DMS 273 (cell line): ENCODE measurements at regions not wholly inside any gene's neighbourhood (a gene's known extent, or its start where the extent isn't known, plus 50 kb on each side); places are given as distances from the start of the nearest gene placed in this dataset.

Experiments
- DNase-seq: peaks from one replicate; lab custom pipeline; 2025; ENCODE audit not compliant: unreplicated experiment; lab: John Stamatoyannopoulos, UW

GRCh38 chrX:10390187-10390586 is 230.2 kb downstream of the MID1 start:
- no peak for DNase-seq

- no peak for DNase-seq
These were observed 227.1 kb downstream of the MID1 start for GRCh38 chrX:10393241-10393640.

GRCh38 chrX:10393899-10394298 is 226.5 kb downstream of the MID1 start:
- no peak for DNase-seq

- no peak for DNase-seq
These were observed 225.2 kb downstream of the MID1 start for GRCh38 chrX:10395179-10395578.
